Activated naive CD8-positive, alpha-beta T cell treated with anti-CD3 and anti-CD28 coated beads, Interleukin-2, amount 50 U/mL, for 16 hours (primary cell): ENCODE measurements at regions not wholly inside any gene's neighbourhood (a gene's known extent, or its start where the extent isn't known, plus 50 kb on each side); places are given as distances from the start of the nearest gene placed in this dataset.

Experiments used
- DNase-seq: peaks from one replicate; pipeline ENCODE4 v3.0.0-alpha.2; 2020; ENCODE audit warnings: low read depth, low spot score

DNA sequence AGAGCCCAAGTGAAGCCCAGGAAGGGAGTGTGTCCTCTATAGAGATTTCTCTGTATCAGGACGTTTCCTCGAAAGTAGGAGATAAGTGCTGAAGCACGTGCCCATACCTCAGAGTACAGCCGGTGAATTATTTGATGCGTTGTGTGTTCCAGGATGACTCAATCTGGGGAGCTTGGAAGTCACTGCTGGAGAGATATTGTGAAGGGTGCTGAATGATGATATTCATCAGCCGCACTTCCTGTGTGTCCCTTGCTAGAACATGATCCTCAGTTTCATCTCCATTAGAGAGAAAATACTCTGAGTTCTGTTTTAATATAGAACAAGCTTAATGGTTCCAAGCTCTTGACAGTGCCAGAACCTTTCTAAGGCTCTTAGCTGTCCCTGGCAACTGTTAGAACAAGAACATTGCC lies 402.3 kb upstream of the ADAMTSL1 start:
- DNase-seq = no peak

DNA sequence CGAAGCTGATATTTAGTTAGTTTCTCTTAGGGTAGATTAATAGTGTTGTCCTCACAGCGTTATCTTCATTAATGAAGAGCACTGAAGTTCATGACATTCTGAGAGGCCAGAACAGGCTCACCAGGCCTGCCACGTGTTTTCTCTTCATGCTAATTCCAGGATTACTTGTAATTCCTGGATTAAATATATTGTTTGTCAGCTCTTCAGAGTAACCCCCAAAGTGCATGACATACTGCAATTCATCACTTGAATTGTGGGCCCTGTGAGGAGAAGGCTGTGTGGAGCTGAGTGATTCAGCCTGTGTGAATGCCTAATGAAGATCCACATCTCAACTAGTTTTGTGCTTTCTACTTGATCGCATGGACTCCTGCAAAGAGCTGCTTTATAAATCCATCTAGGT lies 401.0 kb upstream of the ADAMTSL1 start:
- no peak for DNase-seq

DNA sequence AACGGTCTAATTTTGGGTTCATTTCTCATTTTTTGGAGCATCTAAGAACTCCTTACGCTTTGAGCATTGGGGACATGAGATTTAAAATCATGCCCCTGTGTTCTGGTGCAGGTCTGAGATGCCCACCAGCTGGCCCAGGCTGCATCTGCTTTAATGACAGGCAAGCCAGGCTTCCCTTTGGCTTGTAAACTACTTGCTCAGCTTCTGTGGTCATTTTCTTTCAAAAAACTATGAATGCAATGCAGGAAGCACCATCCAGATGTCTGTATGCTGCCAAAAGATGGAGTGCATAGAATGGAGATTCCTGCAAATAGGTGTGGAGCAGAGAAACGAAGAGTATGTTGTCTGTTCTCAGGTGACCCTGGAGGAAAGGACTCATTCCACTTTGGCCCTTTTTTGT lies 399.9 kb upstream of the ADAMTSL1 start:
- DNase-seq = no peak

- DNase-seq = no peak
Measured at GRCh38 chr9:18075253-18075952, 398.6 kb upstream of the ADAMTSL1 start.

- no peak for DNase-seq
Measured at GRCh38 chr9:18077941-18078678, 395.8 kb upstream of the ADAMTSL1 start.

DNA sequence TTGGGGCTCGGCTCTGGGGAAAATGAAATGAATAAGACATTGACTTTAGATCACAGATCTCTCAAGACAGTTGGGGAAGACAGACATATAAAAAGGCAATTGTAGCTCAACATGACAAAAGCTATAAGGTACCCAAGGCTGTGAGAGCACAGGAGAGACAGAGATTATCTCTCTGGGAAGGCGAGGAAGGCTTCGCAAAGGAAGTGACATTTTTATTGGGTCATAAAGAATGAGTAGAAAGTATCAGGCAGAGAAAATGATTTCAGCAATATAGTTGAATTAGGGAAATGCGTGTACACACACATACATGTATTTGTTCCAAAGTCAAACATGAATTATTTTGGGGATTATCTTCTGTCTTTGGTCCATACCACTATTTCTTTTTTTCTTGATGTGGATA lies 381.8 kb upstream of the ADAMTSL1 start:
- DNase-seq = no peak

GRCh38 chr9:18106006-18106560 lies 367.9 kb upstream of the ADAMTSL1 start:
- no peak for DNase-seq

GRCh38 chr9:18109675-18110074 lies 364.3 kb upstream of the ADAMTSL1 start:
- no peak for DNase-seq

GRCh38 chr9:18111146-18111545 lies 362.8 kb upstream of the ADAMTSL1 start:
- no peak for DNase-seq

DNA sequence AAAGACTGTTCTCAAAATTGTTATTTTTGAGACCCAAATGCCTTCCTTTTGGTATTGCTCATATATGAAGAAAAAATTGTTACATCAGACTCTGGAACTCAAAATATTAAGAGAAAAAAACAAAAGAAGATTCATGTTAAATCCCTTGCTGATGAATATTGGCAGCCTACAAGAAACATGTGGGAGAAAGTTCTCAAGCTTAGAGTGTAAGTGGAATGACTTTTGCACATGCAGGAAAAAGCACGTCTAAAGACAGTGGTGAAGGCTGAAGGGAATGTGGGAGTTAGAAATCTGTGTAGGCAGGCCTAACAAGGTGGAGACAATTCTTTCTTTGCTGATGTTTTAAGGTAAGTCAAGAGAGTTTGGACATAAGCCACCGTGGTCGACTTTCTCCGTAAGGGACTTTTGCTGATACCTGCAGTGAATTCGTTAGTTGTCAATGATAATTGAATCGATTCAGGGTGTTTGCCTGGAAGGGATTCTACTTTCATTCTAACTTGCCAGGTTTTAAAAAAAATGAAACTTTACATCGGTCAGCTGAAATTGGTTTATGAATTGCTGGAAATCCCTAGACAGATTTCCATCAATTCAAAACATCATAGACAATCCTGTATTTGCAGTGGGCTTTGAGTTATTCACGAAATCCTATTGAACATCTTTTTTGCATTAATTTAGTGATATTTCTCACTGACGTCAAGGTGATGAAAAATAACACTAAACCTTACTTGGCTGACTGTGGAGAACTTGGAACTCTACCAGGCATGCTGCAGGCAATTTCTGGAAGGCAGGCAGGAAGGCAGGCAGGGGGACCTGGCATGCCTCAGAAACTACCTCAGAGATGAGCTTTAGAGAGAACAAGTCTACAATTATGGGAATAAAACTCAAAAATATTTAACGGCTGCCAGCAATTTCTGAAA lies 359.1 kb upstream of the ADAMTSL1 start:
- DNase-seq = no peak

GRCh38 chr9:18118268-18118667 lies 355.7 kb upstream of the ADAMTSL1 start:
- DNase-seq = no peak

GRCh38 chr9:18122171-18122570 lies 351.8 kb upstream of the ADAMTSL1 start:
- DNase-seq = no peak

DNA sequence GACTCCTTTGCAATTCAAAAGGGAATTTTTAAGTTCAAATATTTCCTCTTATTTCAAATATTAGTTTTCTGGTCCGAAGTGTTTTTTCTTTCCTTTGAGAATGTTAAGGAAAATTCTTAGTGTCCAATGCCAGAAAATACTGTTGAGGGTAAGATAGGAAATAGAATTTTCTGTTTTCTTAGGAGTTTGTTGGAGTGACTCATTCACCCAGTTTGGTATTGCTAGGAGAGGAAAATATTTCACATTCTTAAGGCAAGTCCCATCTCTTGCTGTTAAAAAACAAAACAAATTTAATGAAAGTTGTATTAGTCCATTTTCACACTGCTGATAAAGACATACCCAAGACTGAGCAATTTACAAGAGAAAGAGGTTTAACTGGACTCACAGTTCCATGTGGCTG lies 349.2 kb upstream of the ADAMTSL1 start:
- no peak for DNase-seq

GRCh38 chr9:18126831-18127498 lies 347.0 kb upstream of the ADAMTSL1 start:
- DNase-seq = no peak

GRCh38 chr9:18127499-18127875 lies 346.5 kb upstream of the ADAMTSL1 start:
- no peak for DNase-seq

DNA sequence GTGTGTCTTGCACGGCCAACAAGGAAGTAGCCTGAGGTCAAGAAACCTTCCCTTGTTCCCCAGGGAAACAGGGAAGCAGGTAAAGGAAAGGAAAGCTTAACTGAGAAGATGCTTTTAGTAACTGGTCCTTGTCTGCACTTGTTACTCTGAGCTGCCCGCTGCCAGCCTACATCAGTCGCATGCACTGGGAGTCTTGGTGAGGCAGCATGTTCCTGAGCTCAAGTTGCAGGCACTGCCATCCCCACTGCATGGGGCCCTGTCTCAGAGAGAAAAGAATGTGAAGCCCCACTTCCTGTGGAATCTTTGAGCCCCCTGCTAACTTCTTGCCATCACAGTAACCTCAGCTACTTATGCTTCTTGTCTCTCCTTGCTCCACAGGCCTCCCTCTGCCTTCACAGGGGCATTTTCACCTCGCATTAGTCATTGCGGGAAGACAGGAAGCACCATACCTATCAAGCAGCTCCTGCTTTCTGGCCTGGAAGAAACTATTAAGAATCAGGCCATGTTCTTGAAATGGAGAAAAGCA lies 344.1 kb upstream of the ADAMTSL1 start:
- no peak for DNase-seq

- DNase-seq = no peak
Measured at GRCh38 chr9:18136354-18136994, 337.5 kb upstream of the ADAMTSL1 start.

GRCh38 chr9:18137815-18138214 lies 336.1 kb upstream of the ADAMTSL1 start:
- DNase-seq = no peak

DNA sequence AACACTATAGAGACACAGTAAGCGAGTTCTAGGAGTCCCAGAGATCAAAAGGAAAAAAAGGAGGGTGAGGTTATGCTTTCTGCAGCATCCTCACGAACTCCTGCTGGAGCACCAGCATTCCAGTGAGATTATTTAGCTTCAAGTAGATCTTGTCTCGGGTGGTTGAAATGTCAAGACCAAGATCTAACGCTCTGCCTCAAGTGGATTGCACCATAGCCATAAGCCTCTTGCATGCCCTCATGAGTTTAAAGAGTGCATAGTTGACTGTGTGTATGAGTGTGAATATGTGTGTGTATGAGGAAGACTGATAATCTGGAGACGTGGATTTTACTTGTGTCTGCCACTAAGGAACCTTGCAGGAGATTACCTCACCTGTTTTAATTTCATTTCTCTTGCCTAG lies 335.3 kb upstream of the ADAMTSL1 start:
- no peak for DNase-seq

- DNase-seq = no peak
Measured at GRCh38 chr9:18141681-18142080, 332.3 kb upstream of the ADAMTSL1 start.
